ENCODE measurements at regions not wholly inside any gene's neighbourhood (a gene's known extent, or its start where the extent isn't known, plus 50 kb on each side); places are given as distances from the start of the nearest gene placed in this dataset.

DNA sequence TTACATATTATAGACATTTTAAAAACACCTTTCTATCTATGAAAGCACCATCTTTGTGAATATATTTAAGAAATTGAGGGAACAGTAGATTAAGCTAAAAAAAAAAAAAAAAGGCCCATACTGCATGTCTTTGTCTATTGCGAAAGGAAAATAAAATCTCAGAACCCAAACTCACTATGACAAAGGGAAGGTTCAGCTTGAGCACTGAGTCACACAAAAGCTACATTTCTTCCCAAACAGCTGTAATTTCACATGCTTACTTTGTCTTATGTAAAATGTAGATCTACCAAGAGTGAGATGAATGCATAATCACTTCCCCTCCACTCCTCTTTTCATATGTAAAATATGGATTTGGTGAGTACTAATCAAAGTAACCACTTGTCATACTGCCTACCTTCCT lies 640.1 kb upstream of the KLF12 start:
- no peaks in the 10 kb centered on the region for H3K36me3 Mint-ChIP-seq (ENCODE audit: low read depth)
- ChIA-PET POLR2A (no interaction called here), CTCF (no interaction called here)
- no peaks in the 10 kb centered on the region for H3K27me3 Mint-ChIP-seq
- H3K9me3 Mint-ChIP-seq: no peaks in the 10 kb centered on the region
- no peaks in the 10 kb centered on the region for H3K4me1 Mint-ChIP-seq
- no peak overlapping the region for H3K27ac Mint-ChIP-seq
- no peak for DNase-seq
- no peak overlapping the region for H3K4me3 Mint-ChIP-seq

DNA sequence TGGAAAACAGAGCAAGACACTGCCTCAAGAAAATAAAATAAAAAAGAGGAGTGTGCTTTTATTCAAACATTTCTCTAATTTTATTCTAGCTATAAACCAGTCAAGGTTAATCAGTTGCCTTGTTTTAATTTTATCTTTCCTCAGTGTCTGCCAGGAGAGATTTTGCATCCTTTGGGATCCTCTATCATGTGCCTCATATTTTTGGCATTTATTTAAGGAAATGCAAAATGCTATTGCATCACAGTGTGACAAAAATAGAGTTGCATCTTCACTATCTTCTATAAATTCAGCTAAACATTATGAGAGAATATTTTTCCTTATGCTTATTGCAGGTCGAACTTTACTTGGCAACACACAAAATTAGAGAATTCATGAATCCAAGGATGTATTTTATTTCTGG lies 639.0 kb upstream of the KLF12 start:
- Mint-ChIP-seq H3K27me3 (no peaks in the 10 kb centered on the region), H3K27ac (no peak overlapping the region), H3K4me3 (no peak overlapping the region), H3K36me3 (ENCODE audit: low read depth) (no peaks in the 10 kb centered on the region), H3K9me3 (no peaks in the 10 kb centered on the region), H3K4me1 (no peaks in the 10 kb centered on the region)
- ChIA-PET CTCF (no interaction called here), POLR2A (no interaction called here)
- no peak for DNase-seq

DNA sequence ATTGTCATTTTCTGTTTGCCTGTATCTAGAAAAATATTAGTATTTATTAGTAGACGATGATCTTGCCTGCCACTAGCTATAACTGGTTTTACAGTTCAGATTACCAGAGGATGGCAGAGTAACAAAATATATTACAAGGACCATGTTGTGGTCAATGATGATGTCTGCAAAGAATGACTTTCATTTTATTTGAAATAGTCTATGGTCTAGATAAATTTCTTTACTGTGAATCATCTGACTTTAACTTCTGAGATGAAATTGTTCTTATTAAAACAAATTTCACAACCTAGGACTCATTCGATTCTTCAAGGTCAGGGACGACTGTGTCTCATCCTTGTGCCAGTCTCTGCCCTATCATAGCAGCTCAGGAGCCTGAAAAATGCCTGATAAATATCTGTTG lies 637.8 kb upstream of the KLF12 start:
- Mint-ChIP-seq H3K27ac (no peak overlapping the region), H3K27me3 (no peaks in the 10 kb centered on the region), H3K4me1 (no peaks in the 10 kb centered on the region), H3K36me3 (ENCODE audit: low read depth) (no peaks in the 10 kb centered on the region), H3K9me3 (no peaks in the 10 kb centered on the region), H3K4me3 (no peak overlapping the region)
- CTCF ChIA-PET: no interaction called here
- no peak for DNase-seq
- POLR2A ChIA-PET: no interaction called here

DNA sequence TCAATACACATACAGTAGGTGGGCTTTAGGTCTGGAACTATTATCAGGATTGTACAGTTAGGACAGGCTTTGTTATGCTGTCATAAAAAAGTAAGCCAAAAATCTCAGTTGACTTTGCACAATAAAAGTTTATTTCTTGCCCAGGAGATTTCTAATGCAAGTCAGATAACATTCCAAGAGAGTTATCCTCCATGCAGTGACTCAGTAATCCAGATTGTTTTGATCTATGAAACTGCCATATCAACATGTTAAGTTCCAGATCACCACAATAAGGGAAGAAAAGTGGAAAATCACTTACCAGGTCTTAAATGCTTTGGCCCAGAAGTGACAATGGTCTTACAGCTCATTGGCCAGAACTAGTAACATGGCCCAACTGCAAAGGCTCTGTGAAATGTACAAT lies 636.2 kb upstream of the KLF12 start:
- CTCF ChIA-PET: no interaction called here
- POLR2A ChIA-PET: no interaction called here
- DNase-seq: no peak
- Mint-ChIP-seq H3K4me3 (no peak overlapping the region), H3K27me3 (no peaks in the 10 kb centered on the region), H3K4me1 (no peaks in the 10 kb centered on the region), H3K36me3 (ENCODE audit: low read depth) (no peaks in the 10 kb centered on the region), H3K9me3 (no peaks in the 10 kb centered on the region), H3K27ac (no peak overlapping the region)

DNA sequence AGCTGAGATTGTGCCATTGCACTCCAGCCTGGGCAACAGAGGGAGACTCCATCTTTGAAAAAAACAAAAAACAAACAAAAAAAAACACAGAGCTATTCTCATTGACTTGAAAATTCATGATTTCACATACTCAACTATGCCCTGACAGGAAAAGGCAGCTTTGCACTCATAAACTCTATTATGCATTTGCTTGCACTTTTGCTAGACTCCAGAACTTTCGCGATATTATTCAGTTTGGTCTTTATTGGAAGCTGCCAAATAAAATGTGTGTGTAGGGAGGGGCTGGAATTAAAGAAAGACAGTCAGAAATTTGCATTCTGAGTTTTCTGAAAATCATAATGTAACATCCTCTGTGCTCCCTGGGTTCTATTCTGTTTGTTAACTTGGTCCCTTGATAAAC lies 635.1 kb upstream of the KLF12 start:
- ChIA-PET CTCF (no interaction called here), POLR2A (no interaction called here)
- H3K4me3 Mint-ChIP-seq: no peak overlapping the region

DNA sequence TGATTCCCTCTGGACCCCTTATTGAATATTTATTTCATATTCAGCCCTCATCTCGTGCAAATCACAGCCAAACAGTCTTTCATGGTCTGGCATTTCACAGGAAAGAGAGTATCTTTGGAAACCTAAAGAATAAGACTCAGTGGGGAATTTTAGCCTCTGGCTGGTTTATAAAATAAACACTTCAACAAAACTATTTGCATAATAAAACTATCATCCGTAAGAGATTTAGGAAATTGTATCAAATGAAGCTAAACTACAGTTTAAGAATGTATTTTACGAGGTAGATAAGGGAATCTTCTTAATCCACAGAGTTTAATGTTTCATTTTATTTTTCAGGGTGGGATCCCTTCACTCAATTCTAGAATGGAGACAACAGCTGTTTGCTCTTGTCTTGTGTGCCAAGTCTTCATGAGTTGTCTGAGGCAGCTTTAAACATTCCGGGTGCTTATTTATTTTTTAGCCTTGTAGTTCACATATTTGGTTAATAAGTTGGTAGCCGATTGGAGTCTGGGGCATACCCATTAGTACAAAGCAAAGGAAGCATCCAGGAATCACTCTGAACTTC lies 634.4 kb upstream of the KLF12 start:
- Mint-ChIP-seq H3K4me1 (no peaks in the 10 kb centered on the region), H3K4me3 (no peak overlapping the region), H3K36me3 (ENCODE audit: low read depth) (no peaks in the 10 kb centered on the region), H3K27me3 (no peaks in the 10 kb centered on the region), H3K9me3 (no peaks in the 10 kb centered on the region), H3K27ac (no peak overlapping the region)
- CTCF ChIA-PET: no interaction called here
- no peak for DNase-seq
- POLR2A ChIA-PET: no interaction called here

More for the DNA sequence above, 635.1 kb upstream of the KLF12 start:
- Mint-ChIP-seq H3K27me3 (no peaks in the 10 kb centered on the region), H3K9me3 (no peaks in the 10 kb centered on the region), H3K36me3 (ENCODE audit: low read depth) (no peaks in the 10 kb centered on the region), H3K4me1 (no peaks in the 10 kb centered on the region), H3K27ac (no peak overlapping the region)
- no peak for DNase-seq

DNA sequence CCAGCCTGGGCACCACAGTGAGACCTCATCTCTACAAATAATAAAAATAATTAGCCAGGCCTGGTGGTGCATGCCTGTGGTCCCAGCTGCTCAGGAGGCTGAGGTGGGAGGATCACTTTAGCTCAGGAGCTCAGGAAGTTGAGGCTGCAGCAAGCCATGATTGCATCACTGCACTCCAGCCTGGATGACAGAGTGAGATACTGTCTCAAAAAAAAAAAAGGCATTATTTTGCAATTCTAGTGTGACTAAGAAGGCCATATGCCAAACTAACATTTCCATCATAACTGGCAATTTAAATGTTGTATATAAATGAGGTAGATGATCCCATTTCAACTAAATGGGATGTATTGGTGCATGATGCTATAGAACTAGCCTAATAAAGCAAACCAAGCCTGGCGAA lies 632.8 kb upstream of the KLF12 start:
- no peaks in the 10 kb centered on the region for H3K27me3 Mint-ChIP-seq
- DNase-seq: no peak
- H3K36me3 Mint-ChIP-seq (ENCODE audit: low read depth): no peaks in the 10 kb centered on the region
- POLR2A ChIA-PET: no interaction called here
- CTCF ChIA-PET: no interaction called here
- H3K4me1 Mint-ChIP-seq: no peaks in the 10 kb centered on the region
- H3K4me3 Mint-ChIP-seq: no peak overlapping the region
- H3K27ac Mint-ChIP-seq: no peak overlapping the region
- H3K9me3 Mint-ChIP-seq: no peaks in the 10 kb centered on the region

DNA sequence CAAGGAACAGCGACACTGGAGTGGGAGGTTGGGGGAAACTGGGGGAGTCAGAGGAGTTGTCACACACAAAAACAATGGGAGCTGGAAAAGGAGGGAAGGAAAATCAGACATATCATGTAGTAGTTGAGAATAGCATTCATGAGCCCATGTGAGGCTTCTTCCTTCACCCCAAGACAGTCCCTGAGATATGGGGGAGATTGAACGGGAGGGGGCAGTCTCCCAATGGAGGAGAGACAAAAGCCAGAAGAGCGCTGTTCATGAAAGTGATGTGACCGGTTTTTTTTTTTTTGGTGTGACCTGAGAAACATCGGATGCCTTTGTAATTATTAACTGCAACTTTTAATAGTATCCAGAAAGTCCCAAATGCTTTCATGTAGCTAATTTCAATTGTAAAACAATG lies 631.8 kb upstream of the KLF12 start:
- H3K36me3 Mint-ChIP-seq (ENCODE audit: low read depth): no peaks in the 10 kb centered on the region
- H3K4me3 Mint-ChIP-seq: no peak overlapping the region
- no peak overlapping the region for H3K27ac Mint-ChIP-seq
- H3K27me3 Mint-ChIP-seq: no peaks in the 10 kb centered on the region
- ChIA-PET CTCF (no interaction called here), POLR2A (no interaction called here)
- DNase-seq: no peak
- no peaks in the 10 kb centered on the region for H3K4me1 Mint-ChIP-seq
- no peaks in the 10 kb centered on the region for H3K9me3 Mint-ChIP-seq

DNA sequence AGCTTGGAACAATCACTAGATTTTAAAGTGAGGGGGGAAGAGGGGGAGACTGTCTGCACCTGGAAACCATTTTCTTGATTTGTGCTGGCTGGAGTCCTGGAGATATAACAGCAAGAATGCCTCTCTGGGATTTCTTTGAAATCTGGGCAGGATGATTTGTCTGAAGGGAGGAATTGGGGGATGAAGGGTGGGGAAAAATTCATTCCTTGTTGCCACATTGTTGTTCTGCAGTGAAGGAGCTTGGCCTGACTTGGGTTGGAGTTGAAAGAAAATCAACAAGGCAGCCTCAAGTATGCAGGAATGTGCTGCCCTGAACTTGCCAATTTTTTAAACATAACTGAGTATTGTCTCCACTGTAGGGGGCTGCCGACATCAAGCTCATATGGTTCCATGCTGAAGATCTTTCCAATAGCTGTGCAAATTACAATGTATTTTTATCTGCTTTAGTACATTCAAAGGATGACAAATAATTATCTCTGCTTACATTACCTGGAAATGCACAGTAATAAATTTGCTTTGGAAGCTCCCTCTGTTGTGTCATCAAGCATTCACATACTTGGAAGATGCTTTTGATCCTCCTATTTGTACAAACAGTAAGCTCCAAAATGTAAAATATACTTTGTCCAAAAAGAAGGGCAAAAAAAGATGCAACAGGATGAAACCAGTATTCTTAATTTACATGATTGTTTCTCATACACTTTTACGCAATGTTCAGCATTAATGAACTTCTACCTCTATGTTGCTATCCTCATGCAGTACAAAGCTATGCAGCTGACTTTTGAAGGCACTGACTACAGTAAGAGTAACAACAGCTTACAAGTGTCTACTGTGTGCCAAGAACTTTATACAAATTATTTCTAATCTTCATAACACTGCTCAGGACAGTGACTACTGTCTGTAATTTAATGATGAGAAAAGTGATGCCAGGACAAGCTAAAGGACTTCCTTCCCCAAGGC lies 627.9 kb upstream of the KLF12 start:
- Mint-ChIP-seq H3K27ac (no peak overlapping the region), H3K27me3 (no peaks in the 10 kb centered on the region), H3K4me1 (no peaks in the 10 kb centered on the region), H3K9me3 (no peaks in the 10 kb centered on the region), H3K4me3 (no peak overlapping the region), H3K36me3 (ENCODE audit: low read depth) (no peaks in the 10 kb centered on the region)
- no peak for DNase-seq
- ChIA-PET CTCF (no interaction called here), POLR2A (no interaction called here)

DNA sequence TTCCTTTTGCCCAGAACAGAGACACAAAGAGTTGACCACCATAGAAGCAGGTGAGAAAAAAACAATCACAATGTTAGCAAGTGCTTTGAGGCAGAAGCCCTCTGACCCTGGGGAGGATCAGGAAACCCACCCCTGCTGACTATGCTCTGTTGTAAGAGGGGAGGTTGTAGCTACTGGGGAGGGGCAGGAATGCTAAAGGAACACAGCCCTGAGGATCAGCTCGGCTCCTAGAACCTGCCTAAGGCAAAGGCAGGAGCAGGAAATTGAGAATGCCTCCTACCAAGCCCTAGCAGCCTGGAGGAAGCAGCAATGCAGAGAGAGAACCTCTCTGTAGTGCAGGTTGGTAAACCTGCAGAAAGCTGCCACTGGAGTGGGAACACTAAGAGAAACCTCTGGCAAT lies 624.0 kb upstream of the KLF12 start:
- Mint-ChIP-seq H3K27me3 (no peaks in the 10 kb centered on the region), H3K27ac (no peak overlapping the region), H3K36me3 (ENCODE audit: low read depth) (no peaks in the 10 kb centered on the region), H3K4me1 (no peaks in the 10 kb centered on the region), H3K4me3 (no peak overlapping the region), H3K9me3 (no peaks in the 10 kb centered on the region)
- POLR2A ChIA-PET: no interaction called here
- DNase-seq: no peak
- CTCF ChIA-PET: no interaction called here

DNA sequence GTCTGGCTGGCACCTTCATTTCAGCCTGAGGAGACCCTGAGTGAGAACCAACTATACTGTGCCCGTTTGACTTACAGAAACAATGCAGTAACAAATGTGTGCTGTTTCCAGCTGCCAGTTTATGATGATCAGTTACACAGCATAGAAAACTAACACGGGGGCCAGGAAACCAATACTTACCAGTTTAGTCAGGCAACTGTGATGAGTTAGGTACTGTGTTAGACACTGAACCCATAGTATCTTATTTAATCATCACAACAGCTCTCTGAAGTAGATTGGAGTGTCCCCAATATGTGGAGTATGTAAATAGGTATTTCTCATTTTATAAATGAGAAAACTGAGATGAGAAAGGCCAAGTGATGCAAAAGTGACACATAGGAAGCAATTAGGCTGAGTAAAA lies 620.9 kb upstream of the KLF12 start:
- Mint-ChIP-seq H3K27me3 (no peaks in the 10 kb centered on the region), H3K4me3 (no peak overlapping the region), H3K36me3 (ENCODE audit: low read depth) (no peaks in the 10 kb centered on the region), H3K27ac (no peak overlapping the region), H3K4me1 (no peaks in the 10 kb centered on the region), H3K9me3 (no peaks in the 10 kb centered on the region)
- CTCF ChIA-PET: no interaction called here
- no peak for DNase-seq
- POLR2A ChIA-PET: no interaction called here

DNA sequence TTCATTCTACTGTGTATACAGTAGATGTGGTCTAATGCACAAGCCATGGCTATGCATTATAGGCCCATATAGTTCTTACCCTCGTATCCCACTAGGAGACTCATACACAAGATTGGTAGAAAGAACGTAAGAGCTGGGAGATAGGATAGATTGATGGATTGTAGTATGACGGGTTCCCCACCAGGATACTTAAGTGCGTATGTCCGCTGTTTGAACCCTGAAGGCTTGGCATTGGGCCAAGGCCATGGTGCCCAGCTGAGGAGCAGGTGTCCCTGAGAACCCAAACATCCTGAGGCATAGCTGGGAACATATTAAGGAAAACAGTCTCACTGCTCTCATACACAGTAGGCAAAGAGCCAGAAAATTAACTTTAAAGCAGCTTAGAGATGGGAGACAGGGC lies 617.5 kb upstream of the KLF12 start:
- POLR2A ChIA-PET: no interaction called here
- Mint-ChIP-seq H3K36me3 (ENCODE audit: low read depth) (no peaks in the 10 kb centered on the region), H3K9me3 (no peaks in the 10 kb centered on the region), H3K4me1 (no peaks in the 10 kb centered on the region), H3K4me3 (no peak overlapping the region), H3K27me3 (no peaks in the 10 kb centered on the region), H3K27ac (no peak overlapping the region)
- DNase-seq: no peak
- CTCF ChIA-PET: no interaction called here

DNA sequence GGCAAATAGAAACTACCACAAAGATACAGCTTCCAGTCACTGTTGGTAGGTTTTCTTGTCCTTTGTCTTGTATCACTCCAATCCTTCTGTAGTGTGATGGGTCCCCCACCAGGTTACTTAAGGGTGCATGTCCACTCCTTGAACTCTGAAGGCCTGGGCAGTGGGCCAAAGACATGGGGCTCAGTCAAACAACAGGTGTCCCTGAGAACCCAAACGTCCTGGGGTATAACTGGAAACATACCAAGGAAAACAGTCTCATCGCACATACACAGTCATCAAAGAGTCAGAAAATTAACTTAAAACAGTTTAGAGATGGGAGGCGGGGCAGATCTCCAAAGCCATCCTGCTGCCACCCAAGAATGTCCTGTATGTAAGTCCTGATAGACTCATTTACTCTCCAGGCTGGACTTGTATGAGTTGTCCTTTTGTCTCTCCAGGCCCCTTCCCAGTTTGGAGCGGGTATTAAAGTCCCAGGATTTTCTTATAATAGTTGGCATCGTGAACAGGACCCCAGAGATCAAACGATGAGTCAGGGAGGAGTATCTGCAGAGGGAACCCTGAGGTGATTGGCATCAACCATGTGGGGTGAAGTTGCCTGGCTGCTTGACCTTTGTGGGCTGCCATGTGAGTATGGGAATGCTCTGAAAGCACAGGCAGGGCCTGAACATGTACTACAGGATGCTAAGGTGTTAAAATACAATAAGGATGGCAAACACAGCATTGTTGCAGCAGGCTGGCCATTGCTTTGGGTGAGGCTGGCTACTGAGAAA lies 613.2 kb upstream of the KLF12 start:
- no peak for DNase-seq
- H3K4me3 Mint-ChIP-seq: no peak overlapping the region
- CTCF ChIA-PET: no interaction called here
- no peaks in the 10 kb centered on the region for H3K4me1 Mint-ChIP-seq
- H3K27ac Mint-ChIP-seq: no peak overlapping the region
- no peaks in the 10 kb centered on the region for H3K27me3 Mint-ChIP-seq
- POLR2A ChIA-PET: no interaction called here
- H3K36me3 Mint-ChIP-seq (ENCODE audit: low read depth): no peaks in the 10 kb centered on the region
- no peaks in the 10 kb centered on the region for H3K9me3 Mint-ChIP-seq

DNA sequence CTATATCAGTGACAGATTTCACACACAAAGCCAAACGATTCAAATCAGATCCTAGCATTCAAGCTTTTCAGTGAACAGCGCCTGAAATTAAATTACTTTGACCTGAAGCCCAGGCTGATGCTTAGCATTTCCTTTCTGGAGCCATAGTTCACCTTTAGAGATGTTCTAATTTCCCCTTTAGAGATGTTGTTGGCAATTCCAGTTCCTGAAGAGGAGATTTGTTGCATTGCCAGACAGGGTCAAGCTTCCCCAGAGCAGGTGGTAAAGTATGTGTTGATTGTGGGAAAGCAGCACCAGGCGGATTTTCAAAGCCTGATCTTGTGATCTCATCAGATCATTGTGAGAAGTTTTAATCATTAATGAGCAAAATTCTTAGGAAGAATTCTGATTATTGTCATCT lies 609.8 kb upstream of the KLF12 start:
- no peaks in the 10 kb centered on the region for H3K4me1 Mint-ChIP-seq
- no peak overlapping the region for H3K4me3 Mint-ChIP-seq
- H3K27ac Mint-ChIP-seq: no peak overlapping the region
- H3K27me3 Mint-ChIP-seq: no peaks in the 10 kb centered on the region
- no peaks in the 10 kb centered on the region for H3K36me3 Mint-ChIP-seq (ENCODE audit: low read depth)
- POLR2A ChIA-PET: no interaction called here
- no peaks in the 10 kb centered on the region for H3K9me3 Mint-ChIP-seq
- CTCF ChIA-PET: no interaction called here
- DNase-seq: no peak

Measured in activated CD4-positive, alpha-beta memory T cell treated with anti-CD3 and anti-CD28 coated beads, Interleukin-2, amount 10 ng/mL, durations not matched to agents 7 days and 5 days (primary cell).